ENCODE measurements at regions not wholly inside any gene's neighbourhood (a gene's known extent, or its start where the extent isn't known, plus 50 kb on each side); places are given as distances from the start of the nearest gene placed in this dataset.
A peak's percentile ranks its signal among the peaks of the same experiment; 100 is the strongest.

DNA sequence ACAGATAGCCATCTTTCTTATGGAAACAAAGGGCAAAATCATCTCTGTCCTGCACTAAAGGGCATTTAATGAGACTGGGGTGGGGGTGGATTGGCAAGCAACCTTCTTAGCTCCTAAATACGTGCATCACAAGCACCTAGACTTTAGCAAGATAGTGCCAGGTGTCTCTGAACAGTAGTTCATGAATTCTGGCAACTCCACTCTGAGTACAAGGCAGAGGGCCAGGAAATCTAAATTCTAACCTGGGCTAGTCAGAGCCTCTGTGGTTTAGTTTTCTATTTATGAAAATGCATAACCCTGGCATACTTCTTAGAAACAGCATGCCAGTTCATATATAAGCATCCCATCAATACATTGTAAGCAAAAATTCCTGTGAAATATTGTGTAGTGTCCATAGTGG, 788.5 kb downstream of the MCTP2 start:
- TF ChIP-seq, protein P1, sequence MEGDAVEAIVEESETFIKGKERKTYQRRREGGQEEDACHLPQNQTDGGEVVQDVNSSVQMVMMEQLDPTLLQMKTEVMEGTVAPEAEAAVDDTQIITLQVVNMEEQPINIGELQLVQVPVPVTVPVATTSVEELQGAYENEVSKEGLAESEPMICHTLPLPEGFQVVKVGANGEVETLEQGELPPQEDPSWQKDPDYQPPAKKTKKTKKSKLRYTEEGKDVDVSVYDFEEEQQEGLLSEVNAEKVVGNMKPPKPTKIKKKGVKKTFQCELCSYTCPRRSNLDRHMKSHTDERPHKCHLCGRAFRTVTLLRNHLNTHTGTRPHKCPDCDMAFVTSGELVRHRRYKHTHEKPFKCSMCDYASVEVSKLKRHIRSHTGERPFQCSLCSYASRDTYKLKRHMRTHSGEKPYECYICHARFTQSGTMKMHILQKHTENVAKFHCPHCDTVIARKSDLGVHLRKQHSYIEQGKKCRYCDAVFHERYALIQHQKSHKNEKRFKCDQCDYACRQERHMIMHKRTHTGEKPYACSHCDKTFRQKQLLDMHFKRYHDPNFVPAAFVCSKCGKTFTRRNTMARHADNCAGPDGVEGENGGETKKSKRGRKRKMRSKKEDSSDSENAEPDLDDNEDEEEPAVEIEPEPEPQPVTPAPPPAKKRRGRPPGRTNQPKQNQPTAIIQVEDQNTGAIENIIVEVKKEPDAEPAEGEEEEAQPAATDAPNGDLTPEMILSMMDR (IDR thresholded peaks at IDR 0.05) = no peak
- Histone ChIP-seq H3K36me3 (no peaks in the 10 kb centered on the region), H3K4me1 (peaks cover 13% of the 10 kb centered on the region), H3K4me3 (no peak overlapping the region), H3K27me3 (no peaks in the 10 kb centered on the region), H3K9me3 (no peaks in the 10 kb centered on the region), H3K27ac (no peak overlapping the region)
- DNase-seq (no peak), ATAC-seq (no peak)
- intact Hi-C loops (cut with DNase I) = loop anchor here (10.0 kb wide), 1 partner anchor 355 kb away; no protein-coding TSS in a partner anchor

DNA sequence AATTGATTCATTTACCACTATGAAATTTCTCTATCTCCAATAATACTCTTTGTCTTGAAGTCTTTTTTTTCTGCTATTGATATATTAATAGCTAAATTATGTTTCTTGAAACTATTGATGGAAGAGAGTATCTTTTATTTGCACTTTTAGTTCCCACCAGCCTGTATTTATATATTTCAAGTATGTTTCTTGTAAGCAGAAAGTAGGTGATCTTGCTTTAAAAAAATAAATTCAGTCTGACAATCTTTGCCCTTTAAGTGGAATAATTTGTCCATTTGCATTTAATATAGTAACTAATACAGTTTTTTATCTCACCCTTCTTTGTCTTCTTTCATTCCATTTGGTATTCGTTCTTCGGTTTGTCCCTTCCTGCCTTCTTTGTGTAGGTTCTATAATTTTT, 790.5 kb downstream of the MCTP2 start:
- TF ChIP-seq, protein P1 (IDR thresholded peaks at IDR 0.05) = no peak
- ATAC-seq (no peak), DNase-seq (no peak)
- Histone ChIP-seq H3K4me3 (no peak overlapping the region), H3K27me3 (no peaks in the 10 kb centered on the region), H3K27ac (no peak overlapping the region), H3K9me3 (no peaks in the 10 kb centered on the region), H3K4me1 (peaks cover 13% of the 10 kb centered on the region), H3K36me3 (no peaks in the 10 kb centered on the region)
- intact Hi-C loops (cut with DNase I) = loop anchor here (10.0 kb wide), 1 partner anchor 357 kb away; no protein-coding TSS in a partner anchor

DNA sequence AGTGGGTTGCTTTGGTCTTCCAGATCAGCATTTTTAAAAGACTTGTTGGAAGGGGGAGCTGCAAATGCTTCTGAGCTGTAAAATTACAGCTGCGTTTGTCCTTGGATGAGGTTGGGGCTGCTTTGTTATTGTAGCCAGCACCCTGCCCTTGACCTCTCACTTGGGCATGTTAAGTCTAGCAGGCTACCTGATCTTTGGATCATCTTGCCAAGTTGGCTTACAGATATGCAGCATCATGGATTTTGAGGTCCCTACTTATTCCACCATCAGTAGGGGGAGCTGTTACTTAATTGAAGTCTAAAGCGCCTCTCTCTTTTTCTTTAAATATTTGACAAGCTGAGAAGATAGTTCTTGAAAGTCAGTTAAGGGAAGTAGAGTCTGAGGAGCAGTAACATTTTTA, 793.0 kb downstream of the MCTP2 start:
- DNase-seq = no peak
- Histone ChIP-seq H3K4me3 (no peak overlapping the region), H3K27me3 (no peaks in the 10 kb centered on the region), H3K4me1 (peaks cover 1% of the 10 kb centered on the region), H3K36me3 (no peaks in the 10 kb centered on the region), H3K27ac (no peak overlapping the region), H3K9me3 (no peaks in the 10 kb centered on the region)
- no peak for ATAC-seq
- intact Hi-C loops (cut with DNase I) = loop anchor here (10.0 kb wide), 1 partner anchor 360 kb away; no protein-coding TSS in a partner anchor
- TF ChIP-seq, protein P1 (IDR thresholded peaks at IDR 0.05) = peak; percentile 41

DNA sequence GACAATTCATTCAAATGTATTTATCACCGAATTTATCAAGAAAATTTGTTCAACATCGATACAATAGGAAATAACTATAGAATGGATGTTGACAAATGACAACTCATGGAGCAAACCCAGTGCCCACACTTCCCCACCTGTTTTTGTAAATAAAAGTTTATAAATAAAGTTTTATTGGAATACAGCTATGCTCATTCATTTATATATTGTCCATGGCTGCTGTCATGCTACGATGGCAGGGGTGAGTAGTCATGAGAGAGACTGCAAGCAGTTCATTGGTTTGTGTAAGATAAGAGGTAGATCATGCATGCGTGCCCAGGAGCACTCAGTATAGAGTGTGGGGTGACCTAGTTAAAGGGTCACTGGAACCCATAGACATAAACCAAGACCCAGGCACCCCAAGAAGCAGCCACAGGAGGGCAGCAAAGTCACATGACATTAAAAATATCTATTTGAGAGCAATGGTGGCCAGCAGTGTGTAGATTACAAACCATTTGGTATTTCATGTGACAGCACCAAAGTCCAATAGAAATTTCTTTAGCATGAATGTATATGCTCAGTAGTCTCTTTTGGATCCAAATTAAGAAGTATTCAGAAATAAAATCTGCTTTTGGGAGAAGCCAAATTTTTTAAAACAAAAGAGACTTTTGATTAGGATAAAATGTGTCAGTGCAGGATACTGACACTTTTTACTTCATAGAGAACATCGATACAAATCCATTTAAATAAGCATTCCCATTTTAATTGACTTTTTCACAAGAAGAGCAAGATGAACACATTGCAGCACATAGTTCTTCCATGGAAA, 794.8 kb downstream of the MCTP2 start:
- ATAC-seq (peak; percentile 25), DNase-seq (no peak)
- intact Hi-C loops (cut with DNase I) = loop anchor here (10.0 kb wide), 1 partner anchor 361 kb away; no protein-coding TSS in a partner anchor
- Histone ChIP-seq H3K9me3 (no peaks in the 10 kb centered on the region), H3K27ac (no peak overlapping the region), H3K36me3 (no peaks in the 10 kb centered on the region), H3K27me3 (no peaks in the 10 kb centered on the region), H3K4me3 (no peak overlapping the region), H3K4me1 (no peaks in the 10 kb centered on the region)
- TF ChIP-seq, protein P1 (IDR thresholded peaks at IDR 0.05) = peak; percentile 61

DNA sequence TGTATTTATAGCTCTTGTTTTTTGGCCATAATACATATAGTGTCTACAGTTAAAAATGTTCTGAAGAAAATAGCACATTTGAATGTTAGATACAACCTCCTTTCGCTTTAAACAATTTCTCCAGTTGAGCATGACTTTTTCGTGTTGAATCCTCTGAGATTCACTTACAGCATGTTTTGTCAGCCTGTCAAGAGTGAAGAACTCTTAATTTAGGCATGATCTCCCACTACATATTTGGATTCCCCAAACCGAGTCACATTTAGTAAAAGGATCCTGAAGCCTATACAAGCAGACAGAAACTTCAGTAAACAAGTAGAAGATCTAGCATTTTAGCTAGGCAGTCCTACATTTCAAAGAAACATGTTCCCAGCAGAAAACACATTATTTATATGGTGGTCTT, 796.6 kb downstream of the MCTP2 start:
- H3K36me3 ChIP-seq = no peaks in the 10 kb centered on the region
- no peak overlapping the region for H3K27ac ChIP-seq
- TF ChIP-seq, protein P1 (IDR thresholded peaks at IDR 0.05) = no peak
- H3K9me3 ChIP-seq = no peaks in the 10 kb centered on the region
- H3K4me3 ChIP-seq = no peak overlapping the region
- no peaks in the 10 kb centered on the region for H3K4me1 ChIP-seq
- intact Hi-C loops (cut with DNase I) = loop anchor here (10.0 kb wide), 1 partner anchor 363 kb away; no protein-coding TSS in a partner anchor
- no peak for DNase-seq
- H3K27me3 ChIP-seq = no peaks in the 10 kb centered on the region
- no peak for ATAC-seq
